Thymus (tissue), 11 donors: ENCODE measurements at regions not wholly inside any gene's neighbourhood (a gene's known extent, or its start where the extent isn't known, plus 50 kb on each side); places are given as distances from the start of the nearest gene placed in this dataset.
"Not testable (repeated sequence)": the region's sequence is repeated elsewhere in the genome, so short reads cannot be mapped to it uniquely, and the experiment has no call there.

ENCODE experiments used
- DNase-seq, 9 donors: peaks; one replicate each; pipeline ENCODE4 v3.0.0-alpha.2; 2013; ENCODE audit warnings: low spot score in 9 of 9, low read depth in 6 of 9, missing footprints in 1 of 9
- H3K27ac ChIP-seq, 2 donors: one replicate each; pipeline ENCODE4 v1.5.1; 2013; ENCODE audit warnings: control low read depth in 1 of 2, low read depth in 1 of 2, low read length in 1 of 2, mild to moderate bottlenecking in 1 of 2, moderate library complexity in 1 of 2
- H3K27me3 ChIP-seq, 2 donors: one replicate each; pipeline ENCODE4 v1.5.1; 2013; ENCODE audit warnings: low read length in 1 of 2; ENCODE audit not compliant: control insufficient read depth in 2 of 2, insufficient read depth in 1 of 2
- H3K36me3 ChIP-seq, 2 donors: one replicate each; pipeline ENCODE4 v1.5.1; 2013; ENCODE audit warnings: low read length in 1 of 2, mild to moderate bottlenecking in 1 of 2, moderate library complexity in 1 of 2; ENCODE audit not compliant: control insufficient read depth in 2 of 2, insufficient read depth in 2 of 2
- H3K4me1 ChIP-seq, 2 donors: one replicate each; pipeline ENCODE4 v1.5.1; 2013; ENCODE audit warnings: low read length in 2 of 2; ENCODE audit not compliant: control insufficient read depth in 2 of 2, insufficient read depth in 2 of 2
- H3K4me3 ChIP-seq, 2 donors: one replicate each; pipeline ENCODE4 v1.5.1; 2013; ENCODE audit warnings: low read length in 2 of 2, control low read depth in 1 of 2, mild to moderate bottlenecking in 1 of 2
- H3K9me3 ChIP-seq, 2 donors: one replicate each; pipeline ENCODE4 v1.5.1; 2013; ENCODE audit warnings: low read length in 1 of 2, mild to moderate bottlenecking in 1 of 2; ENCODE audit not compliant: control insufficient read depth in 2 of 2, insufficient read depth in 1 of 2
- WGBS: extraction: QIAGEN DNeasy Blood & Tissue Kit; methylation state at CpG from one replicate; pipeline ENCODE4 v1.1.7; 2013; 5-methylcytosine and 5-hydroxymethylcytosine counted together
- donor health status: healthy.

DNA sequence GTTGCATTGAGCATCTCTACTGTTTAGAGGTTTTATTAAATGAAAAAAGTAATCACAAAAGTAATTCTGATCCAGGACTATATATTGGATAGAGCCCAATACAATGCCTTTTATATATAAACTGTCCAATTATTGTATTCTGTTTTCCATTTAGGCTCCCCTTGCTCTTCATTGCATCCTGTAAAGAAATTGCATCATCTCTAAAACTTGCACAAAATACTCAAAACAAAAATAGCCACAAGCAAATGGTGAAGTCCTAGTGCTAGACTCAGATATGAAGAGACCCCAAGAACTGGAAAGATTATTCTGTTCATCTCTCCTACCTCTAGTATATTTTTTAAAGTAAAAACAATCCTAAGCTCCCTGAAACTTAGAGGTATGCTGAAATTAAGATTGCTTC lies 195.8 kb downstream of the NNT start:
- no peak for DNase-seq
- Histone ChIP-seq H3K36me3 (no peaks in the 10 kb centered on the region), H3K4me1 (no peaks in the 10 kb centered on the region), H3K9me3 (no peaks in the 10 kb centered on the region), H3K4me3 (no peak overlapping the region), H3K27me3 (no peaks in the 10 kb centered on the region), H3K27ac (no peak overlapping the region)

DNA sequence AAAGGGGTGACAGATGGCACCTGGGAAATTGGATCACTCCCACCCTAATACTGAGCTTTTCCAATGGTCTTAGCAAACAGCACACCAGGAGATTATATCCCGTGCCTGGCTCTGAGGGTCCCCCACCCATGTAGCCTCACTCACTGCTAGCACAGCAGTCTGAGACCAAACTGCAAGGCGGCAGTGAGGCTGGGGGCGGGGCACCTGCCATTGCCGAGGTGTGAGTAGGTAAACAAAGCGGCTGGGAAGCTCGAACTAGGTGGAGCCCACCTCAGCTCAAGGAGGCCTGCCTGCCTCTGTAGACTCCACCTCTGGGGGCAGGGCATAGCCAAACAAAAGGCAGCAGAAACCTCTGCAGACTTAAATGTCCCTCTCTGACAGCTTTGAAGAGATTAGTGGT lies 188.9 kb downstream of the NNT start:
- not testable (repeated sequence) for H3K4me3 ChIP-seq, H3K4me1 ChIP-seq, H3K36me3 ChIP-seq, H3K27ac ChIP-seq, H3K27me3 ChIP-seq, DNase-seq
- peaks cover 0 to 20% of the 10 kb centered on the region in 2 donors for H3K9me3 ChIP-seq
- WGBS: 98% methylated on average over 6 of the region's 6 CpGs

DNA sequence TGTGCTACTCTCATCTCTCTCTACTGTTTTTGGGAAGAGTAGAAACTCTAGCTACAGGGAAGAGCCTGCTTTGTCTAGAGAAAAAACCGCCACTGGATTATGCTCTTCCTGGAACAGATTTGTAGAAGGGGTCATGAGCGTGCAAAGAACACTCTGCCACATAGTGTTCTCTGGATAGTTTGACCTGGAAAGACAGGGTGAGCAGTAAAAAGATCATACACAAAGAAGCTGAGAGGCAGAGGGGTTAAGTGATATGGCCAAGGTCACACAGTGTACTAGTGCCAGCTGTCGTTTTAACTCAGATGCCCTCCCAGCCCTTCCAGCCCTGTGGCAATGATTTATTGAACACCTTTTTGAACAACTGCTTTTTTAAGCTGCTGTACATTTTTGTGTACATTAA lies 182.2 kb downstream of the NNT start:
- H3K27ac ChIP-seq: no peak overlapping the region
- no peaks in the 10 kb centered on the region for H3K4me1 ChIP-seq
- H3K9me3 ChIP-seq: peaks cover 0 to 4% of the 10 kb centered on the region in 2 donors
- no peaks in the 10 kb centered on the region for H3K36me3 ChIP-seq
- WGBS: 95% methylated on average over 3 of the region's 3 CpGs
- DNase-seq: no peak
- H3K27me3 ChIP-seq: no peaks in the 10 kb centered on the region
- H3K4me3 ChIP-seq: no peak overlapping the region

DNA sequence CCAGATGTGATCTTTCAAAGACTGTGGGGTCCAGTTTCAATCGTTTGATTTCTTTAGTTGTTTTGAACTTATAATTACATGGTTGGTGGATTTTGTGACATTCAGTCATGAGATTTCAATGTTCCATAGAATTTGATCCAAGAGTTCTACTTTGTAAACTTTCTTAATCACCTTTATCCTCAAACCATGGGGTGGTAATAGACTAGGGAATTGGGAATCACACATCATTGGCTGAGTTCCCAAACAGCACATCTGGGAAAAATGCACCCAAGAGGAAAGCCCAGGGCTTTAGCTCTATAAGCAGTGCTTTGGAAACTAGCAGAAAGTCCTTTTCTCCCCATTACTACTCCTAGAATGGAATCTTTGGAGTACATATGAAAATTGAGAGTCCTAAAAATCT lies 177.6 kb downstream of the NNT start:
- no peak overlapping the region for H3K4me3 ChIP-seq
- DNase-seq: no peak
- H3K36me3 ChIP-seq: no peaks in the 10 kb centered on the region
- WGBS: 91% methylated on average over 1 of the region's 1 CpG
- no peak overlapping the region for H3K27ac ChIP-seq
- no peaks in the 10 kb centered on the region for H3K27me3 ChIP-seq
- no peaks in the 10 kb centered on the region for H3K4me1 ChIP-seq
- no peaks in the 10 kb centered on the region for H3K9me3 ChIP-seq

DNA sequence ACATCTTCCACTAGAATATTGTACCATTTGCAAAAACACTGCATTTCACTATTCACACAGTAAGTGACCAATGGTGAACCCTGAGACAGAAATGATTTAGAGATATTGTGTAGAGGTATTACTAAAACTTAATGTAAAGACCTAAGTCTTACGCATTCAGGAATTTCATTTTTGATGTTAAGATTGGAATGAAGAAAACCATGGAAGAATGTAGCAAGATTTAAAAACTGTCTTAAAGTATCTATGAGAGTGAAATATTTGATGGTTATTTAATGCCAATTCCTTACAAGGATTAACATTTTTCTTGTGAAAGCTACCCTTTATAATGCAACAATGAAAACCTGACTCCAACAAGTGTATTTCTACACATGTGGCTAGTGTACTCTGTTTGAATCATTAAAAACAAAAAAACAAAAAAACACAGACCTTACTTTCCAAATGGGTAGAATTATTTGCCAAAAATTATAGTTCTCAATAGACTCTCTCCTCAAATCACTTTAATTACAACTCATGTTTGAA lies 172.0 kb downstream of the NNT start:
- Histone ChIP-seq H3K4me3 (no peak overlapping the region), H3K9me3 (no peaks in the 10 kb centered on the region), H3K27me3 (no peaks in the 10 kb centered on the region), H3K36me3 (no peaks in the 10 kb centered on the region), H3K27ac (no peak overlapping the region), H3K4me1 (no peaks in the 10 kb centered on the region)
- WGBS: 100% methylated on average over 1 of the region's 1 CpG
- DNase-seq: no peak

DNA sequence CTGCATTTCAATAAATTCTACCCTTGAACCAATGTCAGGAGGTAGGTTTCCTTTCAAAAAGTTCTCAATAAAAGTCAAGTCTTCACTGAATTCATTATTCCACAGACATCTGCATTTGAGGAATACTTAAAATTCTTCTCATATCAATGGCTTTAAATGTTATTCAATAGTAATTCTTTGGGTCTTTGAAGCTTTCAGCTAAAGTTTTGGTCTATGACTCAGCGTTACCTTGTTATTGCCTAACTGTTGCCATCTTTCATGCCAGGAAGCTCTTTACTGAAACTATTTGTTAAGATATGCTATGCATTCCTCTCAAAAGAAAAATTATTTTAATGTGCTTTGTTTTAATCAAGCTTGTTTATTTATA lies 170.5 kb downstream of the NNT start:
- H3K9me3 ChIP-seq: no peaks in the 10 kb centered on the region
- H3K4me1 ChIP-seq: no peaks in the 10 kb centered on the region
- DNase-seq: no peak
- H3K36me3 ChIP-seq: no peaks in the 10 kb centered on the region
- no peak overlapping the region for H3K27ac ChIP-seq
- 91% methylated on average over 1 of the region's 1 CpG for WGBS
- H3K4me3 ChIP-seq: no peak overlapping the region
- H3K27me3 ChIP-seq: no peaks in the 10 kb centered on the region

DNA sequence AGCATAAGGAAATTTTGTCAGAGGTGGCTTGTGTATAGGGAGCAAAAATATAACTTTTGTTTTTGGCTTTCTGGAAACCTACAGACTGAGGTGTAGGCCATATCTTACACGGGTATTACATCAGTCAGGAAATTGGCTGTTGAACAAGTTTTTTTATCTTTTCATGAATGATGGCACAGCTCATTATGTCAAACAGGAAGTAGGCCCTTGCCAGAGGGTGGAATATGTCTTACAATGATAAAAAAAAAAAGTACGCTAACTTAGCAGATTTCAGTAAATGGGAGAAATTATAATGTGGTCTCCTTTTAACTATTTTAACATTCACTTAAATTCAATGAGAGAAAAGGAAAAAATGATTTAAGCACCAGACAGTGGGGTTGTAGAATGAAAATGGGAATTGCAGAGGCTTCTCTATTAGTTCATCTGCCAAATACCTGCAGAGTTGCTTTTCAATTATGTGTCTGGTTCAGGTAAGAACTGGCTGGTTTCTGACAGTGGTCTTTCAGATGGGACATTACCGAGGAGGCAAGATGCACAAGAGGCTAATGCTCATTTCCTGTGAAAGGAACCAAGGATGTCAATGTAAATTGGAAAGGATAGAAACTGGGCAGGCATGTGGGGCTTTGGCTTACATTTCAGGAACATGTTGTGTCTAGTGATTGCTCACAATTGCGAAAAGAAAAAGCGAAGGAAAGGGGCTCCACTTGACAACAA lies 169.9 kb downstream of the NNT start:
- Histone ChIP-seq H3K36me3 (no peaks in the 10 kb centered on the region), H3K27me3 (no peaks in the 10 kb centered on the region), H3K27ac (no peak overlapping the region), H3K4me3 (no peak overlapping the region), H3K9me3 (no peaks in the 10 kb centered on the region), H3K4me1 (no peaks in the 10 kb centered on the region)
- DNase-seq: no peak
- 68% methylated on average over 5 of the region's 5 CpGs for WGBS

DNA sequence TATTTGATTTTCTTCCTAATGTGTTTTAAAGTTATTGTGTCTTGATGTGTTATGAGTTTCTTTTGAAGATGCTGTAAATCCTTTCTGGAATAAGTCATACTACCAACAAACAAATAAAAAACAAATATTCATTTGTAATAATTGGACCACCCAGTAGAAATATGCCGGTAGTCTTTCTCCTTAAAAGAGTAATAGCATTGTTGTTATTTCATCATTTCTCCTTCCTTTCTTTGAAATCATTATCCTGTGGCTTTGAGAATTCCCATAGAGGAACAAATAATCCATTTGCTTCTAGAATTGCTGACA lies 169.4 kb downstream of the NNT start:
- H3K4me3 ChIP-seq: no peak overlapping the region
- H3K27ac ChIP-seq: no peak overlapping the region
- no peak for DNase-seq
- no peaks in the 10 kb centered on the region for H3K9me3 ChIP-seq
- H3K27me3 ChIP-seq: no peaks in the 10 kb centered on the region
- no peaks in the 10 kb centered on the region for H3K4me1 ChIP-seq
- WGBS: 41% methylated on average over 1 of the region's 1 CpG
- no peaks in the 10 kb centered on the region for H3K36me3 ChIP-seq

DNA sequence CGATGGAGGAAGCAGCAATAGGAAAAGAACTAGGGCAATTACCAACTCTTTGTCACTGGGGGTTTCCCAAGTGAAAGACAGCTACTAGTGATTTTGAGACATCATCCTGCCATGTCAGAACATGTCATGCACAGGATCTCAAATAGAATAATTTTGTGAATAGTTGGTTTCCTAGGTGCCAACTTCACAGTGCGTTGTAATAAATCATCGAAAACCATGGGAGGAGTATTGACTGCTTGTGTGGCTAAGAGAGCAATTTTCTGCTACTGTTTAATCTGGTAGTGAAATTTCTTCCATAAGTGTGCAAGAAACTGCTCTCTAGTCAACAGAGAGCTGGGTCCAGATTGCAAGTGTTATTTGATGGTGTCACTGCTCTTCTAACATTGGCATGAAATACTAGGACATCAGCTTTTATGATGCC lies 168.6 kb downstream of the NNT start:
- Histone ChIP-seq H3K4me3 (no peak overlapping the region), H3K9me3 (no peaks in the 10 kb centered on the region), H3K4me1 (no peaks in the 10 kb centered on the region), H3K27me3 (no peaks in the 10 kb centered on the region), H3K27ac (no peak overlapping the region), H3K36me3 (no peaks in the 10 kb centered on the region)
- WGBS: 96% methylated on average over 3 of the region's 3 CpGs
- no peak for DNase-seq
